ENCODE measurements at regions not wholly inside any gene's neighbourhood (a gene's known extent, or its start where the extent isn't known, plus 50 kb on each side); places are given as distances from the start of the nearest gene placed in this dataset.

DNA sequence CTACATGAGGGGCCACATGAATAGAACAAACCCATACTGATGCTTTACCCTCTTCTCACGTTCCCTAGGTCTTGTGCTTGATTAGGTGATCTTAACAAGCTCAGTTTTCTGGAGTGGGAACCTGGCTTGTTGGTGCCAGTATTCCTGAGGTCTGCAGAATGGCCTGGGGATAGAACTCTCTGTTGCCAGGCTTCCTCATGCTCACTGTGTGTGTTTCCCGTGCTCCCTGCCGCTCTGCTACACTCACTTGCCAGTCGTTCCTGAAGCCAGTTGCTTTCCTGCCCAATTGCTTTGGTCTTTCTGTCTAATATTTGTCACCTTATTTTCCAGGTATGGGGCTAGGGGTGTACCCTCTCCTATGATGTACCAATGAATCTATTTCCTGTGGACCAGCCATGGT lies 2111.5 kb upstream of the PIK3C3 start:
- TF ChIP-seq, protein P1, sequence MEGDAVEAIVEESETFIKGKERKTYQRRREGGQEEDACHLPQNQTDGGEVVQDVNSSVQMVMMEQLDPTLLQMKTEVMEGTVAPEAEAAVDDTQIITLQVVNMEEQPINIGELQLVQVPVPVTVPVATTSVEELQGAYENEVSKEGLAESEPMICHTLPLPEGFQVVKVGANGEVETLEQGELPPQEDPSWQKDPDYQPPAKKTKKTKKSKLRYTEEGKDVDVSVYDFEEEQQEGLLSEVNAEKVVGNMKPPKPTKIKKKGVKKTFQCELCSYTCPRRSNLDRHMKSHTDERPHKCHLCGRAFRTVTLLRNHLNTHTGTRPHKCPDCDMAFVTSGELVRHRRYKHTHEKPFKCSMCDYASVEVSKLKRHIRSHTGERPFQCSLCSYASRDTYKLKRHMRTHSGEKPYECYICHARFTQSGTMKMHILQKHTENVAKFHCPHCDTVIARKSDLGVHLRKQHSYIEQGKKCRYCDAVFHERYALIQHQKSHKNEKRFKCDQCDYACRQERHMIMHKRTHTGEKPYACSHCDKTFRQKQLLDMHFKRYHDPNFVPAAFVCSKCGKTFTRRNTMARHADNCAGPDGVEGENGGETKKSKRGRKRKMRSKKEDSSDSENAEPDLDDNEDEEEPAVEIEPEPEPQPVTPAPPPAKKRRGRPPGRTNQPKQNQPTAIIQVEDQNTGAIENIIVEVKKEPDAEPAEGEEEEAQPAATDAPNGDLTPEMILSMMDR (IDR thresholded peaks at IDR 0.05; ENCODE audit: insufficient read depth, low read depth, low read length), result no peak
- DNase-seq (ENCODE audit: low read depth), result no peak
- H3K4me3 ChIP-seq (ENCODE audit: low read depth, low read length), result no peak overlapping the region

DNA sequence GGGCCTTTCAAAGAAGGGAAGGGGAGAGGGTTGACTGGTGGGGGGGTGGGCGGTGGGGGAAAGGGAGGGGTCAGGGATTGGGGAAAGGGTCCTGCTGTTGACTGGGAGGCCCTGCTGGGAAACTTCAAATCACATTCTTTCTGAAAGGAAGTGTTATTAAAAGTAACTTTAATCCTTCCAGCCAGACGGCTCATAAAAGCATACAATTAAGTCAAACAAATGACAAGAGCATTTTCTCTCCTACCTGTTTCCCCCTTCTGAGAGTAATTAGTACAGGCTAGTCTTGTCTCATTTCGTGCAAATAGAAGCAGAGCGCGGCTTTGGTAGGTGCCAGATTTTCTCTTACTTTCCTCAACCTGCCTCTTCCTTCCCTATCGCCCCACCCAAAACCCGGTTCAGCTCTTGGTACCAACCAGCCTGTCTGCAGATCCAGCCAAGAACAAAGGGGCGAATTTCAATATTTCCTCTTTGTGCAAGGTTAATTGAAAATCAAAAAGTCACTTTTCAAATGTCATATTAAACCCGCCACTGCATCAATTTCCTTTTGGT lies 2112.6 kb upstream of the PIK3C3 start:
- TF ChIP-seq, protein P1 (IDR thresholded peaks at IDR 0.05; ENCODE audit: insufficient read depth, low read depth, low read length), result no peak
- H3K4me3 ChIP-seq (ENCODE audit: low read depth, low read length), result no peak overlapping the region
- DNase-seq (ENCODE audit: low read depth), result no peak

DNA sequence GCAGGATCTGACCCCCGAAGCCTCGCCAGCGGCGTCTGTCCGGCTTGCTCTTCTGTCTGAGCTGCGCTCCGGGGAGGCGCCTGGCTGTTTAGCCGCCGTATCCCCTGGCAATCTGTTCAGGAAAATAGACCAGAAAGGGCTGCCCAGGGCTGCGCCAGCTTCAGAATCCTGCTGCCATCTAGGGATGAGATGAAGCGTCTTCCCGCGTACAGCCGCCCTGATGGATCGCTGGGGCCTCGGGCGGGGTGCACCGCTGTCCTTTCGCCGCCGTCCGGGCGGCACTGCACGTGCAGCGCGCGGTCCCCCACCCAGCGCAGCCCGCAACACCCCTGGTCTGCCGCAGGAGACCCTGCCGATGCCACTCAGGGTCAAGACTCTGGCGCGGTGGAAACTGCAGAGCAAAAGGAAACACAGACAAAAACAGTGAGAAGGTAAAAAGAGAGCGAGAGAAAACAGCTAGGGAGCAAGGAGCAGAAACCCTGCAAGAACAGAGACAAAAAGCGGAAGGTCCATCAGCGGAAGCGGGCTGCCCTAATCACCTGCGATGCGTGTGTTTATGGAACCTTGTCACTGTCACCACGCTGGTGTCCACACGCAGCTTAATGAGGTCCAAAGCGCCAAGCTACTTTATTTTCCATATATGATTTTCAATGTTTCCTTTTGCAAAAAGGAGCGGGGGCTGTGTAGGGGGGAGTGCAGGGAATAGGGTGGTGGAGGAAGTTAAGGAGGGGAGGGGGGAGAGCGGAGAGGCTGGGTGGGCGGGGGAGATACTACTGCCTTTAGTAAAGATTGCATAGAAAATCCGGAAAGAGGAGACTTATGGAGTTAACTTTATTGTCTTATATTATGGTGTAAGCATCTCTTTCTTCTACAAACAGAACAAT lies 2113.3 kb upstream of the PIK3C3 start:
- peak overlapping the region; percentile 60 for H3K4me3 ChIP-seq (ENCODE audit: low read depth, low read length)
- DNase-seq (ENCODE audit: low read depth), result peak; percentile 69
- TF ChIP-seq, protein P1 (IDR thresholded peaks at IDR 0.05; ENCODE audit: insufficient read depth, low read depth, low read length), result peak; percentile 55

DNA sequence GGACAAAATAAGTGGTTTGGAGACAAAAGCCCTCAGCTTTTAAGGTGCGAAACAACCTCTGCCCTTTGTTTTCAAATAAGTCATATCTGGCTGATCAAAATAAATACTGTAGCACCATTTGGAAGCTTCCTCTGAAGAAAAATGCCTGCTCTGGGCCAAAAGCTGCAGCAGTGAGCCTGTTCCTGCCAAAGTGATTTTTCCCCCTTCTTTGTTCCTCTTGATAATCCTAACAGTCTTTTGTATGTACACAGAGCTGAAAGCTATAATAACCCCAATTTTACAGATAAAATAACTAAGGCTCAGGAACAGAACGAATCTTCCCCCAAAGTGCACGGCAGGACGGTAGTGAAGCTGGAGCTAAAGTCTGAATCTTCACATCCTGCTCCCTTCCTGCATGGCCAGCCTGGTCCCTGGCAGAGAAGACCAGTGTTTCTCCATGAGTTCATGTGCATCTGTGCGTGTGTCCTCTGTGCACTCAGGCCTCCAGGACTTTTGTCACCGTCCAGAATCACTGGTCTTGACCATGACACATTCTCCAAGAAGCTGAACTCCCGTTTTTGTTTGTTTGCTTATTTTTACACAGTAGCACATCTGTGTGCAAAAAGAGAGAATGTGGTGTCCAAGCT lies 2114.1 kb upstream of the PIK3C3 start:
- DNase-seq (ENCODE audit: low read depth), result no peak
- H3K4me3 ChIP-seq (ENCODE audit: low read depth, low read length), result peak overlapping the region; percentile 60
- TF ChIP-seq, protein P1 (IDR thresholded peaks at IDR 0.05; ENCODE audit: insufficient read depth, low read depth, low read length), result no peak

DNA sequence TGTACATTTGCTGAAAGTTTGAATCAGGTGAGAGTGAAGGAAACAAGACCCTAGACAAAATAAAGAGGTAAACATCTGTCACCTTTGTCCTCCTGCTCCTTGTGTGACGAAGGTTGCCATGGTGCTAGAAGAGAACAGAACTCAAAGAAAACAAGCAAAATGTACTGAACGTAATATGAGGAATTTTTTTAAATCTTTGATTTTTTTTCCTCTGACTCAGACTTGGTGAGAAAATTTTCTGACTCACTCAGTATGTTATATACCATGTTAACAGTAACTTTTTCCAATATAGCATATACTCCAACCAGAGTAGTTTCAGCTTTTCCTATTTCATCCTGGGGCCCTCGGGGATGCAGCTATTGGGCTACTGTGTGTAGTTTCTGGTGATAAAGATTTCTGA lies 2114.6 kb upstream of the PIK3C3 start:
- peak; percentile 63 for DNase-seq (ENCODE audit: low read depth)
- no peak overlapping the region for H3K4me3 ChIP-seq (ENCODE audit: low read depth, low read length)
- TF ChIP-seq, protein P1 (IDR thresholded peaks at IDR 0.05; ENCODE audit: insufficient read depth, low read depth, low read length), result no peak

DNA sequence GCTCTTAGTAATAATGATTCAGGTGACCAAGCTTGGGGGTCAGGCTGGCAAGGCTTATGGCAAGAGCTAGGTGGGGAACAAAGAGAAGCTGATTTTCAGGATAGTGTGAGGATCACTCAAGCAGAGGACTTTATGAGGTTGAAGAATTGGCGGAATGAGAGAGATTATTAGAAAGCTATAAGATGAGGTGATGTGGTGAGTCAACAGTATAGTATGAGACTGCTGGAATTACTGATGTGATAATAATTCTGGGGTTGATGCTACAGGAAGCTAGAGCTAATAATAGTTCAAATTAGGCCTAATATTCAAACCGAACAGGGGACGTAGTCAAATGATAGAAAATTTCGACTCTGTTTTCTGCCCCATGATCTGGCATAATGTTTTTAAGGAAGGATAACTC lies 2115.3 kb upstream of the PIK3C3 start:
- TF ChIP-seq, protein P1 (IDR thresholded peaks at IDR 0.05; ENCODE audit: insufficient read depth, low read depth, low read length), result no peak
- DNase-seq (ENCODE audit: low read depth), result no peak
- no peak overlapping the region for H3K4me3 ChIP-seq (ENCODE audit: low read depth, low read length)

All from fibroblast of villous mesenchyme (primary cell).